ENCODE measurements at regions not wholly inside any gene's neighbourhood (a gene's known extent, or its start where the extent isn't known, plus 50 kb on each side); places are given as distances from the start of the nearest gene placed in this dataset.

GRCh38 chr9:79975621-79976256, 404.0 kb downstream of the TLE4 start:
- DNase-seq (ENCODE audit: extremely low read depth, low read depth): no peak
- TF ChIP-seq CTCF (IDR thresholded peaks at IDR 0.05; ENCODE audit: low read depth, low read length): no peak

- DNase-seq (ENCODE audit: extremely low read depth, low read depth): no peak
- no peak for TF ChIP-seq CTCF (IDR thresholded peaks at IDR 0.05; ENCODE audit: low read depth, low read length)
Measured at GRCh38 chr9:79974806-79975422, 403.1 kb downstream of the TLE4 start.

- TF ChIP-seq CTCF (IDR thresholded peaks at IDR 0.05; ENCODE audit: low read depth, low read length): no peak
- no peak for DNase-seq (ENCODE audit: extremely low read depth, low read depth)
Measured at GRCh38 chr9:79973627-79974026, 401.9 kb downstream of the TLE4 start.

- TF ChIP-seq CTCF (IDR thresholded peaks at IDR 0.05; ENCODE audit: low read depth, low read length): no peak
- DNase-seq (ENCODE audit: extremely low read depth, low read depth): no peak
Measured at GRCh38 chr9:79970146-79970425, 398.3 kb downstream of the TLE4 start.

GRCh38 chr9:79969393-79970145, 397.8 kb downstream of the TLE4 start:
- no peak for TF ChIP-seq CTCF (IDR thresholded peaks at IDR 0.05; ENCODE audit: low read depth, low read length)
- DNase-seq (ENCODE audit: extremely low read depth, low read depth): no peak

GRCh38 chr9:79968533-79968932, 396.8 kb downstream of the TLE4 start:
- DNase-seq (ENCODE audit: extremely low read depth, low read depth): no peak
- TF ChIP-seq CTCF (IDR thresholded peaks at IDR 0.05; ENCODE audit: low read depth, low read length): no peak

GRCh38 chr9:79962836-79963235, 391.1 kb downstream of the TLE4 start:
- TF ChIP-seq CTCF (IDR thresholded peaks at IDR 0.05; ENCODE audit: low read depth, low read length): no peak
- DNase-seq (ENCODE audit: extremely low read depth, low read depth): no peak

All from AG09319 (cell line).